SK-N-SH (cell line): ENCODE measurements at regions not wholly inside any gene's neighbourhood (a gene's known extent, or its start where the extent isn't known, plus 50 kb on each side); places are given as distances from the start of the nearest gene placed in this dataset.

Source experiments
- CTCF ChIA-PET: fragments of 300-600, 350-600 bp; formaldehyde crosslinking; extraction: SDS; loops from one replicate; lab custom pipeline; 2021; lab: Yijun Ruan, JAX
- POLR2A ChIA-PET: fragments of 350-600 bp; sonication (Branson Sonifier 250); formaldehyde crosslinking; extraction: SDS; loops from one replicate; lab custom pipeline; 2020; ENCODE audit warnings: antibody characterized with exemption, inconsistent platforms; lab: Yijun Ruan, JAX
- DNase-seq: peaks from one replicate; pipeline ENCODE4 v3.0.0; 2012
- H2AFZ ChIP-seq: fragments of 200-600 bp; sonication (generic); 2 replicates; pipeline ENCODE4 v1.8.1; 2016; ENCODE audit warnings: antibody characterized with exemption, mild to moderate bottlenecking, low read depth
- H3F3A ChIP-seq: fragments of 200-600 bp; sonication (generic); replicated peaks from 2 replicates; pipeline ENCODE3; 2016; ENCODE audit warnings: antibody characterized with exemption, mild to moderate bottlenecking; ENCODE audit not compliant: insufficient read depth
- H3K27ac ChIP-seq, 2 experiments: fragments of 200-500 bp in 1 of 2; fragments of 200-600 bp in 1 of 2; sonication (Bioruptor generic) in 1 of 2; sonication (generic), shearing (Covaris generic) in 1 of 2; 2 replicates each; pipeline versions ENCODE4 v1.5.1 to v1.6.1; 2014 to 2016; ENCODE audit warnings: low read depth in 2 of 2, inconsistent platforms in 1 of 2, low read length in 1 of 2, mild to moderate bottlenecking in 1 of 2, mixed read lengths in 1 of 2
- H3K27me3 ChIP-seq: fragments of 200-600 bp; sonication (generic), shearing (Covaris generic); 2 replicates; pipeline ENCODE4 v1.6.1; 2016; ENCODE audit warnings: mixed run types; ENCODE audit not compliant: insufficient read depth
- H3K36me3 ChIP-seq, 2 experiments: fragments of 200-500 bp in 1 of 2; fragments of 200-600 bp in 1 of 2; sonication (Bioruptor generic) in 1 of 2; sonication (generic) in 1 of 2; replicated peaks in 1 of 2; 2 replicates each; pipeline versions ENCODE3 to v1.5.1; 2014 to 2016; ENCODE audit warnings: low read length in 1 of 2, mild to moderate bottlenecking in 1 of 2; ENCODE audit not compliant: insufficient read depth in 2 of 2, control insufficient read depth in 1 of 2
- H3K4me1 ChIP-seq, 2 experiments: fragments of 200-500 bp in 1 of 2; fragments of 200-600 bp in 1 of 2; sonication (Bioruptor generic) in 1 of 2; sonication (generic), shearing (Covaris generic) in 1 of 2; 2 replicates each; pipeline versions ENCODE4 v1.5.1 to v1.6.1; 2014 to 2016; ENCODE audit warnings: low read depth in 1 of 2, low read length in 1 of 2, mixed run types in 1 of 2; ENCODE audit not compliant: insufficient read depth in 2 of 2, control insufficient read depth in 1 of 2
- H3K4me2 ChIP-seq: fragments of 200-600 bp; sonication (generic), shearing (Covaris generic); 2 replicates; pipeline ENCODE4 v1.6.1; 2017; ENCODE audit warnings: mixed run types
- H3K4me3 ChIP-seq, 2 experiments: fragments of 200-500 bp in 1 of 2; fragments of 200-600 bp in 1 of 2; sonication (Bioruptor generic) in 1 of 2; sonication (generic), shearing (Covaris generic) in 1 of 2; 2 replicates each; pipeline versions ENCODE4 v1.5.1 to v1.8.1; 2014 to 2016; ENCODE audit warnings: low read depth in 2 of 2, inconsistent platforms in 1 of 2, low read length in 1 of 2, mild to moderate bottlenecking in 1 of 2, mixed read lengths in 1 of 2, moderate library complexity in 1 of 2
- H3K79me2 ChIP-seq: fragments of 200-600 bp; sonication (generic); 2 replicates; pipeline ENCODE4 v1.8.1; 2017; ENCODE audit warnings: mild to moderate bottlenecking; ENCODE audit not compliant: insufficient read depth
- H3K9ac ChIP-seq: fragments of 200-600 bp; sonication (generic); 2 replicates; pipeline ENCODE4 v1.6.1; 2017; ENCODE audit warnings: mixed run types
- H3K9me2 ChIP-seq: fragments of 200-600 bp; sonication (generic); 2 replicates; pipeline ENCODE4 v1.6.1; 2017; ENCODE audit warnings: mixed run types
- H3K9me3 ChIP-seq: fragments of 200-600 bp; sonication (generic); 2 replicates; pipeline ENCODE4 v1.6.1; 2017; ENCODE audit warnings: mixed run types, mild to moderate bottlenecking, moderate library complexity
- H4K20me1 ChIP-seq: fragments of 200-600 bp; sonication (generic); 2 replicates; pipeline ENCODE4 v1.6.1; 2017; ENCODE audit warnings: mild to moderate bottlenecking, mixed run types; ENCODE audit not compliant: insufficient read depth
- CHD2 ChIP-seq: fragments of 150-350 bp; IDR thresholded peaks from 2 replicates; pipeline ENCODE4 v1.6.1; 2018; ENCODE audit warnings: low read length; ENCODE audit not compliant: partially characterized antibody
- CTCF ChIP-seq: fragments of 200-600 bp; sonication (generic); IDR thresholded peaks from 2 replicates; pipeline ENCODE4 v1.6.1; 2017; ENCODE audit warnings: antibody characterized with exemption, mild to moderate bottlenecking, moderate library complexity
- ELF1 ChIP-seq: IDR thresholded peaks from 2 replicates; pipeline ENCODE4 v1.4.0; 2012
- EZH2phosphoT487 ChIP-seq: fragments of 200-600 bp; sonication (generic); IDR thresholded peaks from 2 replicates; pipeline ENCODE4 v1.6.1; 2017; ENCODE audit warnings: low read depth, mixed run types, mild to moderate bottlenecking, antibody characterized with exemption, moderate library complexity, borderline replicate concordance
- FOSL2 ChIP-seq: IDR thresholded peaks from 2 replicates; pipeline ENCODE4 v1.4.0; 2012; ENCODE audit warnings: low read depth, mild to moderate bottlenecking, moderate library complexity, borderline replicate concordance
- FOXJ3 ChIP-seq: sonication (generic); formaldehyde crosslinking; IDR thresholded peaks from 2 replicates; pipeline ENCODE4 v1.5.1; 2020; ENCODE audit warnings: mild to moderate bottlenecking, missing genetic modification reagents
- GABPA ChIP-seq: IDR thresholded peaks from 2 replicates; pipeline ENCODE4 v1.4.0; 2012; ENCODE audit warnings: low read depth, mild to moderate bottlenecking
- MXI1 ChIP-seq: IDR thresholded peaks from 2 replicates; pipeline ENCODE4 v1.6.1; 2012; ENCODE audit warnings: mild to moderate bottlenecking, low read depth, low read length, improper control_type of control experiment
- NFIC ChIP-seq: IDR thresholded peaks from 2 replicates; pipeline ENCODE4 v1.4.0; 2012; ENCODE audit warnings: borderline replicate concordance
- RAD21 ChIP-seq: IDR thresholded peaks from 2 replicates; pipeline ENCODE4 v1.6.1; 2012; ENCODE audit warnings: mild to moderate bottlenecking, low read length
- RCOR1 ChIP-seq: fragments of 150-350 bp; IDR thresholded peaks from 2 replicates; pipeline ENCODE4 v1.6.1; 2017; ENCODE audit warnings: antibody characterized with exemption, low read length
- RXRA ChIP-seq: IDR thresholded peaks from 2 replicates; pipeline ENCODE4 v1.4.0; 2012; ENCODE audit warnings: low read depth, mild to moderate bottlenecking, borderline replicate concordance
- SIN3A ChIP-seq: IDR thresholded peaks from 2 replicates; pipeline ENCODE4 v1.6.1; 2012; ENCODE audit warnings: low read depth, mild to moderate bottlenecking, low read length, moderate library complexity, borderline replicate concordance
- SMC3 ChIP-seq: IDR thresholded peaks from 2 replicates; pipeline ENCODE4 v1.6.1; 2012; ENCODE audit warnings: low read depth, low read length, improper control_type of control experiment
- TEAD4 ChIP-seq: IDR thresholded peaks from 2 replicates; pipeline ENCODE4 v1.4.0; 2012; ENCODE audit warnings: mild to moderate bottlenecking, borderline replicate concordance; ENCODE audit not compliant: insufficient read depth
- ZBTB33 ChIP-seq: IDR thresholded peaks from 2 replicates; pipeline ENCODE4 v1.4.0; 2012; ENCODE audit warnings: low read depth, borderline replicate concordance
- WGBS: methylation state at CpG from one replicate; pipeline ENCODE4 v1.1.6; 2017; ENCODE audit warnings: low lambda C conversion rate; 5-methylcytosine and 5-hydroxymethylcytosine counted together

- Histone ChIP-seq H3K4me2 (no peak overlapping the region), H3K4me3 (no peak overlapping the region), H3K79me2 (no peaks in the 10 kb centered on the region), H3K27me3 (no peaks in the 10 kb centered on the region), H3K36me3 (no peaks in the 10 kb centered on the region), H2AFZ (no peak overlapping the region), H3K9me3 (no peaks in the 10 kb centered on the region), H3K27ac (no peak overlapping the region), H4K20me1 (no peaks in the 10 kb centered on the region), H3K9ac (no peak overlapping the region), H3F3A (no peaks in the 10 kb centered on the region), H3K9me2 (no peaks in the 10 kb centered on the region), H3K4me1 (no peaks in the 10 kb centered on the region; a peak in 1 of 4 replicates)
- no peak for TF ChIP-seq CHD2
- 54% methylated on average over 8 of the region's 9 CpGs for WGBS
- no peak for DNase-seq
- ChIA-PET POLR2A (no interaction called here), CTCF (no interaction called here)
Observed at GRCh38 chr20:24796236-24796635, 152.8 kb upstream of the CST7 start.

GRCh38 chr20:24797113-24797512, 152.0 kb upstream of the CST7 start:
- no peak for DNase-seq
- CTCF ChIA-PET: interaction anchor here (0.7 to 1.3 kb wide), 3 partner anchors 16 to 121 kb away, joined by 3 read pairs; no protein-coding TSS in a partner anchor
- no peaks in the 10 kb centered on the region for H3F3A ChIP-seq
- H3K9me2 ChIP-seq: no peaks in the 10 kb centered on the region
- POLR2A ChIA-PET: no interaction called here
- no peak overlapping the region for H3K9ac ChIP-seq
- no peaks in the 10 kb centered on the region for H3K36me3 ChIP-seq
- no peak overlapping the region for H3K27ac ChIP-seq
- H4K20me1 ChIP-seq: no peaks in the 10 kb centered on the region
- TF ChIP-seq ELF1 (no peak), CTCF (no peak), ZBTB33 (no peak), GABPA (no peak), MXI1 (no peak), SMC3 (no peak), TEAD4 (no peak), NFIC (no peak), RAD21 (no peak), FOXJ3 (CRISPR knock-in tag) (no peak), RCOR1 (no peak), RXRA (no peak), EZH2phosphoT487 (no peak), SIN3A (no peak), CHD2 (no peak), FOSL2 (no peak)
- no peak overlapping the region for H3K4me3 ChIP-seq
- H3K9me3 ChIP-seq: no peaks in the 10 kb centered on the region
- H3K4me2 ChIP-seq: no peak overlapping the region
- no peak overlapping the region for H2AFZ ChIP-seq
- WGBS: 34% methylated on average over 6 of the region's 6 CpGs
- no peaks in the 10 kb centered on the region for H3K27me3 ChIP-seq
- no peaks in the 10 kb centered on the region for H3K79me2 ChIP-seq
- no peaks in the 10 kb centered on the region; a peak in 1 of 4 replicates for H3K4me1 ChIP-seq
